Stimulated activated CD8-positive, alpha-beta memory T cell treated with anti-CD3 and anti-CD28 coated beads, Interleukin-7, amount 100 ng/mL, for 24 hours (primary cell): ENCODE measurements at regions not wholly inside any gene's neighbourhood (a gene's known extent, or its start where the extent isn't known, plus 50 kb on each side); places are given as distances from the start of the nearest gene placed in this dataset.

Experiments
- DNase-seq: peaks from one replicate; pipeline ENCODE4 v3.0.0-alpha.2; 2020; ENCODE audit warnings: low read depth

DNA sequence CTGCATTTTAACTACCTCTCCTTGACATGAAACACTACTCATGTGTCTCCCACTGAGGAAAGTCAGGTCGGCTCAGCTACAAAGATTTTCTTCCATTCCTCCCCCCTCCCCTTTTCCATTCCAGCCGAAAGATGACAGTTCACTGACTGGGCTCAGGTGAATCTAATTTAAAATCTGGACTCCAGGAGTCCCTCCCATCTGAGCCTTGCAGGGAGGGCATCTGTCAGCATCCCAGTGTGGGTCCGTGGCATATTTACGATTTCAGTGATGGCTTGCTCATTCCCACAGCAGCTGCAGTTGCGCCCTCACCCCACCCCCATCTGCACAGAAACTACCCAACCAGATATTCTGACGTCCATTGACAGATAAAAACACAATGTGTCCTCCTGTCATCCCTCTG is 153.7 kb upstream of the ARRDC4 start:
- no peak for DNase-seq

DNA sequence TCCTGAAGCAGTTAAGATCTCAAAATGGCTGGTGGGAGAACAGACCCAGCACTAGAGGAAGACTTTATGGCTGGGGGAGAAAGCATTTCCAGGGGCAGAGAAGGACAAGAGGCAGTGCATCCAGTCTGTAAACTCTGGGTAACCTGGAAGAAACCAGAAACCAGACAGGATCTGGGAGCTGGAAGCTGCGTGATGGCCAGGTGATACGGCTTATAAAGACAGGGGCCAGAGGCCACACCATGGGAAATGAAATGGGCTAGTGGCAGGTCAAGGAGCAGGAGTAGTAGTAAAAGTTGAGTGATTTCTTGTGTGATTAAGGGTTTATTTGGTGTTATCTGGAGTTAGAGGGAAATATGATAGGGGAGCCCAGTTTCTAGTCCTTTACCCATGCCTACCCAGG is 144.7 kb upstream of the ARRDC4 start:
- DNase-seq: no peak

DNA sequence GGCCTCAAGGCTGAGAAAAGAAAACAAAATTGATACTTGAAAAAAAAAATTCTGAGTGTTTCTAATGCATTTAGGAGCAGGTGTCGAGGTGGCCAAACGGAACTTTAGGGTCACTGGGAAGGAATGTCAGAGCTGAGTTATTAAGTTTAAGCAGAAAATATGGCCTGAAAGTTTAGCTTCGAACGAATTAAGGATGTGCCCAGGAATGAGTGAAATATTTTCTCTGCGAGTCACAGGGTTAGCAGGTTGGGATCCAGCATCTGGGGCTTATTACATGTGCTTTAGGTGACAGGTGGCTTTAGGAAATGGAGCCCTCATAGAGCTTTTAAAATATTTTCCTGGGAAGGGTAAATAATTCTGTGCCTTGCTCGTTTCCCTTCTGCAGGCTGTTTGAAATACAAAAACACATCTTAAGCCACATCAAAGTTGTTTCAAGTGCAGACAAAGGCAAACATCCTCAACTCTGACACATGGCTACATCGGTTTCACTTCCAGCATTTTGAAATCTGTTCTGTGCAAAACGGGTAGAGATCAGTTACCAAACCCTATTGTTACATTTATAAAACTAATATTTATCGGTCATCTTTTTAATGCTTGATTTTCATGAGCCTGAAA is 143.1 kb upstream of the ARRDC4 start:
- DNase-seq: no peak

DNA sequence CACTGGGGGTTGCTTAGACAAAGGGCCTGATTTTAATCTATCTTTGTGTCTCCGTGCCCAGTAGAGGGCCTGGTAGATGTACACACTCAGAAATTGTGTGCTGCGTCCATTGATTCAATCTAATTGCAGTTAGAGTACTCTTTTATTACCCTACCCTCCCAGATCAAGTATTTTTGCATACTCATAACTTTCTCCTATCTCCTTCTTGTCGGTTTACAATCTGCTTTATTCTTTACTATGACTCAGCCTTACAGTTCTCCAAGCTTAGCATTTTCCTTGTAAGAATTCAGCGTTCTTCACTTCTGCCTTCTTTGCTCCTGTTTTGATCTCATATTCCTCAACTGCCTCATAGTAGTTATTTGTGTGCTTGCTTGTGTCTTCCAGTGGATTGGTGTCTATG is 124.5 kb upstream of the ARRDC4 start:
- no peak for DNase-seq

DNA sequence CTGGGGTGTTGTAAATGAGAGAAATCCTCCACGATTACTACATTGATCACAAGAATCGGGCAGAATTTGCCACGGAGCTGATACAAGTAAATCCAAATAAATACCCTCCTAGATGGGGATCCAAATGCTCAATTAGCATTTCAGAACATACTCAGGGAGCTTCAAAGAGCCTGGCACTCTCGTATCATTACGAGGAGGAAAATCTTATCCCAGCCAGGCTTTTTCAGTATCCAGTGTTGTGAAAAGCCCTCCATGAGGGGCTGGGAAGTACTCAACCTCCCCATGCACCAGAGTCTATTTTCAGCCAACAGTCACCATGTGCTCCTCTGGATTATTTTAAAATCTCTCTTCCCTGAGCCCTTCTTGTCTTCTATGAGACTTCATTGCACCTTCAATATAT is 122.6 kb upstream of the ARRDC4 start:
- no peak for DNase-seq

DNA sequence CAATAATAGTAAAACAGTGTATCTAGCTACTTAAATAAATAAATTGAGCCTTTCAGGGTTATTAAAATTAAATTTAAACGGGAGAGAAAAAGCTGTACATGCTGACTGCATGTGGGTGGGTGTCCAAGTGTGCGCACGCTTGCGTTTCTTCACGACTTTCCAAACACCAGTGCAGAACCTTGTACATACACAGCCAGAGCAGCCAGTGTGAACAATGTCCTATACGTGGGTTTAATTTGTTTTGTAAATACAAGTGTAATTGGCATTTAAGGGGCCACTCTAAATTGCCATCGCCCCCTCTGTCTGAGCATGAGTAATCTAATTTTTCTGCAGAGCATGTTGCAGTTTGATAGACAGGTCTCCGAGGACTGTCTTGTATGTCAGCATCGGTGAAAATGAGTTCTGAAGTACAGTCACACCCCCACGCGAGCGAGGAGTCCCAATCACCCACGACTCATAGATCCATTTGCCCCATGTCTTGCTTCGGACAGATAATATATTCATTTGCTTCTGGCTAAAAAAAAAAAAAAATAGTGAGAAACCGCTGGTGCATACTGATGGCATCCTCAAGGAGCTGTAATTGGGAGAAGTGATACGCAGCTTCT is 121.8 kb upstream of the ARRDC4 start:
- DNase-seq: no peak

DNA sequence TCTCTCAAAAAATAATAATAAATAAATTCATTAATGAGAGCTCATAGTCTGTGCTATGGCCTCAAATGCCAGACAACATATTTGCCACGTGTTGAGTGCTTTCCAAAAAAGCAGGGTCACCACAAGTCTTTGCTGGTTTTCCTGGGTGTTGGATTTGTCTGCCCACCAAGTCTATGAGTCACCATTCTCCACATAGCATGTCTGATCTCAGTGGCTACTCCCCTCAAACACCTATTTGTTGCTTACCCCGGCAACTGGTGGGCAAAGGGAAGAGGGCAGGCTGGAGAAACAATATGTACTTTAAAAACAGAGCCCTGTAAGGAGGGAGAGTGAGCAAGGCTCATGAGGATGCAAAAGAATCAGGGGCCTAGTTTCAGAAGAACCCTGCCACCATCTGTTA is 120.0 kb upstream of the ARRDC4 start:
- DNase-seq: no peak

DNA sequence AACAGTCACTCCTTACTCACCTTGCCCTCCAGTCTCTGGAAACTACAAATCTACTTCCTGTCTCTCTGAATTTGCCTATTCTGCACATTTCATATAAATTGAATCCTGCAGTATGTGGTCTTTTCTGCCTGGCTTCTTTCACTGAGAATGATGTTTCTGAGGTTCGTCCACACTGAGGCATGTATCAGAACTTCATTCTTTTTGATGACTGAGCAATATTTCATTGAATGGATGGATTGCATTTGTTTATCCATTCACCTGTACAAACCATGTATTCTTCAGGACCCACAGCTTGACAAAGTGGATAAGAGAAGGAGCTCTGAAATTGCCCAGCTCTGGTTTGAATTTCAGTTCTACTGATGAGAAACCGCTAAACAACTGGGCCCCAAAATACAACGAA is 118.9 kb upstream of the ARRDC4 start:
- DNase-seq: no peak

DNA sequence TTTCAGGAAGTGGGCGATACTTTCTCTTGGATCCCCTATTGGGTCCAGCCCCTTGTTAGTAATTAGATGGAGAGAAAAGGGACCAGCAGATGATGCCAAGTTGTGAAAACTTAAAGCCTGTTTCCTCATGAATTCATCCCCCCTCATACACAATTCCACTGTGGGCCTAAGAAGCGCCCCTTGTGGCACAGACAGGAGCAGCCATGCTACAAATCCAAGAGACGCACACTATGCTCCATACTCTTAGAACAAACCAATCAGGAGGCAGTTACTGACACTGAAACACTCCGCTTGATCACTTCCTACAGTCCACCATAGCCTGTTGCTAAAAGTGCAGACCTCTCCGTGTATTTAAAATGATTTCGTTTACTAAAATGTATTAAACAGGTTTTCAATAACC is 111.3 kb upstream of the ARRDC4 start:
- no peak for DNase-seq

DNA sequence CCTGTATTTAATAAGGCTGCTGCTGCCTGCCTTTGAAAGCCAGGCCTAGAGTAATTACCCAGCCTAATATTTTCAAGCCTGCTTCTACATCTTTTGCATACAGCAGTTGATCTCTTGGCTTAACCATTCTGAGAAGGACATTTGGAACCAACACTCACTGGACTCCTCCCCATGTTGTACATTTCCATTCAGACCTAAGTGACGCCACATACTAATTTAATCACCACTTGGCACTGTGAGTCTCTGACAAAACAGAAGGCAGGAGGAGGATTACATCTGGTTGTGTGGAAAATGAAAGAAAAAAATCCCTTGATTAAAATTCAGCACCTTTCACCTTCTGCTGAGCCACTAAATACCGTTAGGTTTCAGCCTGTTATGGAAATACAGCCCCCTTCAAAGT is 102.2 kb upstream of the ARRDC4 start:
- no peak for DNase-seq

DNA sequence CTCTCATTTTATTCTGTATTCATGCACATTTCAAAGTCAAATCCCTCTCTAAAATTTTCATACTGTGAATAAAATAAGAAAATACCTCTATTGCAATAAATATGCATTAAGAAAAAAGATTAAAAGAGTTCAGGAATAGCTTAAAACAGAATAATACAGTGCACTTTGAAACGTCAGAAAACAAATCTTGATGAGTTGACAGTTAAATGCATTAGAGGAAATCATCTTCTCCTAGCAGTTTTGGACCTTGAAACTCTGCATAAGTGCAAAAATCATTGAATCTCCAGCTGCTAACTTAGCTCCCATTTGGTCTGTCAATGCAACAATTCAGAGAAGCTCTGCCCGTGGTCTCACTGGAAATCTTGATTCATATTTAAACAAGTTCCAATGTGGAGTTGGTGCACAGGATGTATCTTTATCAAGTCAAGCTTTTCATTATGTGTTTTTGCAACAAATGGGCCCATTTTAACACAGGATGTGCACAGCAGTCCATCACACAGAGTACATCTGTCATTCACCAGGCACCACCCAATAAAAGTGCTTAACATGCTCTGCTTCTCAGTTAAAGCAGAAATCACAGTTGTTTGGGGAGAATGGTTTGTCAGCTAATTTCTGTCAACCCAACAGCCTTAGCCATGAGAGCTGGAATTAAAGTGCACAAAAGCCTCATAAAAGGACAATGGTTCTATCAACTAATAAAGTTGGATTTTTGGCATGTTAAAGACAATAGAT is 98.8 kb upstream of the ARRDC4 start:
- no peak for DNase-seq

DNA sequence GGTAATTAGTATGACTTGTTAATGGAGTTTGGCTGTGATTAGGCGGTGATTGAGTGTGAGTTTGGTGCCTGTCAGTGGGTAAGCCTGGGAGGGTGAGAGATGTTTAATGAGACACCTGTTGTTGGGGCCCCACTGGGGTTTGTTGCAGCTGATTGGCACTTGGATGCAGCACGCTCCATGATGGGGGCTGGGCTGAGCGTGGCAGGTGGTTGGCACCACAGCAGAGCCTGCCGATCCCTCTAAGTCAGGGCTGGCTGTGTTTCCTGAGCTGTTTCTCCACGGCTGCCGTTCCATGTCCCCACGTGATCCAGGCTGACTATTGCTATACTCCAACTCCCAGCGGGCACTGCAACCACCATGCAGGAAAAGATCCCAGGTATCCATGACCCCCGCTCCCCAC is 93.5 kb upstream of the ARRDC4 start:
- no peak for DNase-seq

DNA sequence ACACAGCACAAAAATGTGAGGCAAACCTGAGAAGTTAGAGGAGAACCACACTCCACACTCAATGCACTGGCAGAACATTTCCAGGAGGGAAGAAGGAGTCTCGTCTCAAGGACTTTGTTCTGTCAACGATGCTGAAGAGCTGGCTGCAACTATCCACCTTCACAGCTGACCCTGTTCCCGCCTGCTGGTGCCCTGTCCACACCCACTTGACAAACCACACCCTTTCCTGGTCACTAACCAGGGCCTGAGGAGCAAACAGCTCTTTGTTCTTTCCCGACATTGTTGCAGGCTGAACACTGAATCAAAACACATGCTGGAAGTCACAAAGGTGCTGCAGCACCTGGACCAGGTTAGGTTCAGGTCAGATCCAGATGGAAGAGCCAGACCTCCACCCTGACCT is 92.6 kb upstream of the ARRDC4 start:
- no peak for DNase-seq

DNA sequence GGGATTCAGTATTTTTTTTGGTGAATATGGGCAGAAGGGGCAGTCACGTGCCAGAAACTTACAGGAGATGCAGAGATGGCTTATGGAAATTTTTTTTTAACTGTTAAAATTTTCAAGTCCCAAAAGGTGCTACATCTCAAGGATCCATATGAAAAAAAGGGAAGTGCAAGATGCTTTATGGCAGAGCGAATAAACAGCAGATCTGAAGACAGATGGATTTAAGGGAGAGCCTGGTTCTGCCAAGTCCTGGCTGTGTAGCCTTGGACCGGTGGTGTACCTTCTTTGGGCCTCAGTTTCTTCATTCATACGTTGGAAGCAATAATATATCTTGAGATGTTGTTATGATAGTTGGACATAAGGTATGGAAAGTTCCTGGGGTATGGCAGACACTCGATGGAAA is 91.5 kb upstream of the ARRDC4 start:
- DNase-seq: no peak

DNA sequence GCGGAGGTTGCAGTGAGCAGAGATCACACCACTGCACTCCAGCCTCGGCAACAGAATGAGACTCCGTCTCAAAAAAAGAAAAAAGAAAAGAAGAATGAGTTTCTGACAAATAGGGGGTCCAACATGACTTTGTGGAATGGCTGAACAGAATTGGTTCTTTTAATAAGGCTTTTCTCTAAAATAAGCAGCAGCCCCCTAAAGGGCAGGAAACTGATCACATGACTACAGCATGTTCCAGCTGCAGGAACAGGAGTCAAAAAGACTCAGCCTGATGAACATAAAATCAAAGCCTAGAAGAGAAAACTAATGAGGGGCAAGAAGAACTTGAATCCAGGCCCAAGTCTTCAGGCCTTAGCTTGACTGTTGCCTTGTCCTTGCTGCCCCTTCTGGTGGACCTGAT is 89.7 kb upstream of the ARRDC4 start:
- DNase-seq: no peak

DNA sequence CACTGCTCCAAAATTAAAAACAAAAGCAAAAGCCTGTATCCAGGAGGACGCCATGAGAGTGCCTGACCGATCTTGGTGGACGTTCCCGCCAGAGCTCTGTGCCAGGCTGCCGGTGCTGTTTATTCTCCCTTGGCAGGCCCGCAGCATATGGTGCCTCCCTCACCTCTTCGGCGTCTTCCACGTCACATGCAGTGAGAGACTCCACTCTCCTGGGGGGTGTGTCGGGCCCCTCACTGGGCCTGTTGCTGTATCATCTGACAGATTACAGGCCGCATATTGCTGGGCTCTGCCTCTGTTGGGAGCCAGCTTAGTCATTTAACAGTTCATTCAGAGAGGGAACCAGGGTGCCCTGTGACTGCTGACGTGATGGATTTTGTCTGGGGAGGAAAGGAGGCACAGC is 86.4 kb upstream of the ARRDC4 start:
- no peak for DNase-seq

DNA sequence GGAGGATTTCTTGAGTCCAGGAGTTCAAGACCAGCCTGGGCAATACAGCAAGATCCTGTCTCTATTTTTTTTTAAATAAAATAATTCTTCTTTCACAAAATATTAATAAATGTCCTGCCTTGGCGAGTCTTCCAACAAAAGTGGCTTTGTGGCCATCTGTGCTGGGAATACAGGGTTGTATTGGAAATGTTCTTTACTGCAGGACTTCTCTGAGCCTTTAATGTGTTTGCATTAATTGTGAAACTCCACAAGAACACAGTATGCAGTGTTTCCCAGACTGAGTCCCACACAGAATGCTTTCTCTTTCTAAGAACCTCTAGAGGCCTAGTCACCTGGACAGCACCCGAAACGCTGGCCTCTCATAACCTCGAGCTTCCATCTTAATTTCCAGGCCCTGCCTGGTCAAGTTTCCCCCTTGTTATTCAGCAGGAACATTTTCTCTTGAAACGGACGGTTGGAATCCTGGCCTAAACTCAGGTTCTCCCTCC is 85.4 kb upstream of the ARRDC4 start:
- no peak for DNase-seq

DNA sequence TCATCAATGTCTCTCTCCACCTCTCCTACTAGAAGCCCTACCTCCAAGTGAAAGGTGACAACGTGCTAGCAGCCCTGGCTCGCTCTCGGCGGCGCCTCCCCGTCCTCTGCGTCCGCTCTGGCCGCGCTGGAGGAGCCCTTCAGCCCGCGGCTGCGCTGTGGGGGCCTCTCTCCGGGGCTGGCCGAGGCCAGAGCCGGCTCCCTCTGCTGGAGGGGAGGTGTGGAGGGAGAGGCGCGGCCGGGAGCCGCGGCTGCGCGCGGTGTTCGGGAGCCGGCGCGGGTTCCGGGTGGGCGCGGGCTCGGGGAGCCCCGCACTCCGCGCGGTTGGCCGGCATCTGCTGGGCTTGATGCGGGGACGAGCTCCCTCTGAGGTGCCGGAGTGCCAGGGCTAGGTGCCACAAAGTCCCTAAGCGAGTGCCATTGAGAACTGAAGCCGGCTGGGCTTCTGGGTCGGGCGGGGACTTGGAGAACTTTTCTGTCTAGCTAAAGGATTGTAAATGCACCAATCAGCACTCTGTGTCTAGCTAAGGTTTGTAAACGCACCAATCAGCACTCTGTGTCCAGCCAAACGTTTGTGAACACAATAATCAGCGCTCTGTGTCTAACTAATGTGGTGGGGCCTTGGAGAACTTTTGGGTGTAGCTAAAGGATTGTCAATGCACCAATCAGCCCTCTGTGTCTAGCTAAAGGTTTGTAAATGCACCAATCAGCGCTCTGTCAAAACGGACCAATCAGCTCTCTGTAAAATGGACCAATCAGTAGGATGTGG is 84.8 kb upstream of the ARRDC4 start:
- DNase-seq: no peak

DNA sequence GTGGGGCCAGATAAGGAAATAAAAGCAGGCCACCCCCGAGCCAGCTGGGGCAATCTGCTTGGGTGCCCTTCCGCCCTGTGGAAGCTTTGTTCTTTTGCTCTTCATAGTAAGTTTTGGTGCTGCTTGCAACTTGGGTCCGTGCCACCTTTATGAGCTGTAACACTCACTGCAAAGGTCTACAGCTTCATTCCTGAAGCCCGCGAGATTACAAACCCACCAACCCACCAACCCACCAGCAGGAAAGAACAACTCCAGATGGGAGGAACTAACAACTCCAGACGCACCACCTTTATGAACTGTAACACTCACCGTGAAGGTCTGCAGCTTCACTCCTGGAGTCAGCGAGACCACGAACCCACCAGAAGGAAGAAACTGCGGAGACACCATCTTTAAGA is 84.2 kb upstream of the ARRDC4 start:
- DNase-seq: no peak

DNA sequence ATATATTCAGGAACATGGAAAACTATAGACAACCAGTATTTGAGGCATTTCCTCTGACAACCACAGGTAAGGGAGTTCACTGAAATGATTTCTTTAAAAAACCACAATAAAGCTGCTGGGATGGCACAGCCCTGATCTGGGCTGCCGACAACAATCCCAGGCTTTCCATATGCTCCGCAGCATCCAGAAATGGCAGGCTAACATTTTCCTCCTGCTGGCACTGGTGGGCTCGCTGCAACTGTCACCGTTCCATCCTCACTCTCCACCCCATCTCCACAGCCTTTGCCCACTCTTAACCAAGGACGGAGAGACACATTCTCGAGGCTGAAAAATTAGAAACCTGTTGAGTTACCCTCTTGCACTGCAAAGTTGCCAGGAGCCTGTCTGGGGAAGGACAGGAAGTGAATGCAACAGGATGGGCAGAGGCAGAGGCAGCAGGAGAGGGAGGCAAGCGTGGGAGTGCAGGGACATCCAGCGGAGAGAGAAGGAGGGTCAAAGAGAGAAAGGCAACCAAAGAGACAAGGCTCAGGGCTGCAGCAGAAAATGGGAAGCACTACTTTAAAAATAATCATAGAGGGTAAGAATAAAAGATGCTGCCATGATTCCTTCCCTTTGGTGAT is 79.0 kb upstream of the ARRDC4 start:
- no peak for DNase-seq

DNA sequence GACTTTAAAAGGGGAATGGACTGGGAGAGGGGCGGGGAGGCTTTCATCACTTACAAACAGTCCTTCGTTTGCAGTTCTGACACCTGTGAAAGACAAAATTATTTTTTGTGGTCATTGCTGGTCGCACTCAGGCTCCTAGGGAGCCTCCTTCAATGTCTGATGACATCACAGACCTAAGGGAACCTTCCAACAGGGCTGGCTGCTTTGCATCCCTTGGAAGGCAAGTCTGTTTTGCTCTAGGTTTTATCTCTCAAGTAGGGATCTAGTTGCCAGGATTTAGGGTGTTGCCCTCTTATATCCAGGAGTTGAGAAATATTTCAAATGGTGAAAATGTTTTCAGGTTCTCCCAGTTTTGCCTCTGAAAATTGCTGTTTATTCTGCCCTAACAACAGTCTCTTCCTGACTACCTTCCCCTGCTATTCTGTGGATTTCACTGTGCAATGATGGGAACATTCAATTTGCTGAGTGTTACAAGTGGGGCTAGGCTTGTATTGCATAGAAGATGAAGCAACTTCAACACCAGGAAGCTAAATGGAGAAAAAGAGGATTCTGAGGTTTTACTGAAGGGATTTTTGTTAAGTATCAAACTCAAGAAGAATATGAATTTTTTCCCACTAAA is 75.9 kb upstream of the ARRDC4 start:
- no peak for DNase-seq

DNA sequence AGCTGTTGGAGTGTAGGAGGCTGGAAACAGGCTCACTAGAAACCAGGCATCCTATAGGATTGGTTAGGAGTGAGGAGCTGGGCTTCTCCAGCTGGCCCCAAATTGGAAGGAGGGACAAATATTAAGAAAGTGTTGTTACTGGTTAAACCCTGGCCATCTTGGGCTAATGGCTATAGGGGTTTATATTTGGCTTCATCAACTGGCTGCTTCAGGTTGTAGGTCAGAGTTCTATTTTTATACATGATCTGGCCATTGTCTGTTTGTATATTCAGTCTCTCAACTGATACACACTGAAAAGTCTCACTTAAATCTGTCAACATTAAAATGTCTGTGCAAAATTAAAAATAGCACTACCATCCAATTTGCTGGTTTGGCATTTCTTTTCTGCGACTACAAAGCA is 70.2 kb upstream of the ARRDC4 start:
- no peak for DNase-seq
